OCI-LY1 (cell line): ENCODE measurements at regions not wholly inside any gene's neighbourhood (a gene's known extent, or its start where the extent isn't known, plus 50 kb on each side); places are given as distances from the start of the nearest gene placed in this dataset.

ENCODE experiments used
- EZH2 ChIP-seq: fragments of 200-600 bp; sonication (generic), shearing (Covaris generic); IDR thresholded peaks from 2 replicates; pipeline ENCODE4 v1.8.0; 2017; ENCODE audit warnings: borderline replicate concordance, mixed run types, mild to moderate bottlenecking, antibody characterized with exemption, low read length, moderate library complexity, mixed read lengths
- TF ChIP-seq, protein P1 (sequence below): fragments of 200-600 bp; sonication (generic), shearing (Covaris generic); IDR thresholded peaks from 2 replicates; pipeline ENCODE4 v1.5.1; 2017; ENCODE audit warnings: mild to moderate bottlenecking, antibody characterized with exemption, low read length, moderate library complexity, mixed read lengths

DNA sequence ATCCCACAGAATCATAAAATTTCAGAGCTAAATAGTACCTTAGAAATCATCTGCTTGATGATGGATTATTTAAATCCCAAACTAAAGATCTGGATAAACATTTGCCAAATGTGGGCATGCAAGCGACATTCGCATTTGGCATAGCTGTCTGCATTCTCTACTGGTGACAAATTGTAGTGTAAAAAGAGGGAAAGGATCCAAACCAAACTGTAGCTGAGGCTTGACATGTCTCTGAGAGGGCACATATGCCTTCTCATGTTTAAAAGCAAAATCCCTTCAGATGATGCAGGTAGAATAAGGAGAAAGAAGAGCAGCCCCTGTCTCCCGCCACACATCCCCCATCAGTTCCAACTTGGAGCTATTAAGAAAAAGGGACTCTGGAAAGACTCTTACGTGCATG is 257.5 kb upstream of the MTNR1B start:
- TF ChIP-seq, protein P1, sequence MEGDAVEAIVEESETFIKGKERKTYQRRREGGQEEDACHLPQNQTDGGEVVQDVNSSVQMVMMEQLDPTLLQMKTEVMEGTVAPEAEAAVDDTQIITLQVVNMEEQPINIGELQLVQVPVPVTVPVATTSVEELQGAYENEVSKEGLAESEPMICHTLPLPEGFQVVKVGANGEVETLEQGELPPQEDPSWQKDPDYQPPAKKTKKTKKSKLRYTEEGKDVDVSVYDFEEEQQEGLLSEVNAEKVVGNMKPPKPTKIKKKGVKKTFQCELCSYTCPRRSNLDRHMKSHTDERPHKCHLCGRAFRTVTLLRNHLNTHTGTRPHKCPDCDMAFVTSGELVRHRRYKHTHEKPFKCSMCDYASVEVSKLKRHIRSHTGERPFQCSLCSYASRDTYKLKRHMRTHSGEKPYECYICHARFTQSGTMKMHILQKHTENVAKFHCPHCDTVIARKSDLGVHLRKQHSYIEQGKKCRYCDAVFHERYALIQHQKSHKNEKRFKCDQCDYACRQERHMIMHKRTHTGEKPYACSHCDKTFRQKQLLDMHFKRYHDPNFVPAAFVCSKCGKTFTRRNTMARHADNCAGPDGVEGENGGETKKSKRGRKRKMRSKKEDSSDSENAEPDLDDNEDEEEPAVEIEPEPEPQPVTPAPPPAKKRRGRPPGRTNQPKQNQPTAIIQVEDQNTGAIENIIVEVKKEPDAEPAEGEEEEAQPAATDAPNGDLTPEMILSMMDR: no peak
- no peak for TF ChIP-seq EZH2
